ENCODE measurements at regions not wholly inside any gene's neighbourhood (a gene's known extent, or its start where the extent isn't known, plus 50 kb on each side); places are given as distances from the start of the nearest gene placed in this dataset.

GRCh38 chr12:25819691-25820090 is 138.8 kb upstream of the RASSF8 start:
- TF ChIP-seq, protein P1, sequence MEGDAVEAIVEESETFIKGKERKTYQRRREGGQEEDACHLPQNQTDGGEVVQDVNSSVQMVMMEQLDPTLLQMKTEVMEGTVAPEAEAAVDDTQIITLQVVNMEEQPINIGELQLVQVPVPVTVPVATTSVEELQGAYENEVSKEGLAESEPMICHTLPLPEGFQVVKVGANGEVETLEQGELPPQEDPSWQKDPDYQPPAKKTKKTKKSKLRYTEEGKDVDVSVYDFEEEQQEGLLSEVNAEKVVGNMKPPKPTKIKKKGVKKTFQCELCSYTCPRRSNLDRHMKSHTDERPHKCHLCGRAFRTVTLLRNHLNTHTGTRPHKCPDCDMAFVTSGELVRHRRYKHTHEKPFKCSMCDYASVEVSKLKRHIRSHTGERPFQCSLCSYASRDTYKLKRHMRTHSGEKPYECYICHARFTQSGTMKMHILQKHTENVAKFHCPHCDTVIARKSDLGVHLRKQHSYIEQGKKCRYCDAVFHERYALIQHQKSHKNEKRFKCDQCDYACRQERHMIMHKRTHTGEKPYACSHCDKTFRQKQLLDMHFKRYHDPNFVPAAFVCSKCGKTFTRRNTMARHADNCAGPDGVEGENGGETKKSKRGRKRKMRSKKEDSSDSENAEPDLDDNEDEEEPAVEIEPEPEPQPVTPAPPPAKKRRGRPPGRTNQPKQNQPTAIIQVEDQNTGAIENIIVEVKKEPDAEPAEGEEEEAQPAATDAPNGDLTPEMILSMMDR (IDR thresholded peaks at IDR 0.05) = no peak
- TF ChIP-seq ZFX (IDR thresholded peaks at IDR 0.05; ENCODE audit: borderline replicate concordance) = no peak
